ENCODE measurements at regions not wholly inside any gene's neighbourhood (a gene's known extent, or its start where the extent isn't known, plus 50 kb on each side); places are given as distances from the start of the nearest gene placed in this dataset.

DNA sequence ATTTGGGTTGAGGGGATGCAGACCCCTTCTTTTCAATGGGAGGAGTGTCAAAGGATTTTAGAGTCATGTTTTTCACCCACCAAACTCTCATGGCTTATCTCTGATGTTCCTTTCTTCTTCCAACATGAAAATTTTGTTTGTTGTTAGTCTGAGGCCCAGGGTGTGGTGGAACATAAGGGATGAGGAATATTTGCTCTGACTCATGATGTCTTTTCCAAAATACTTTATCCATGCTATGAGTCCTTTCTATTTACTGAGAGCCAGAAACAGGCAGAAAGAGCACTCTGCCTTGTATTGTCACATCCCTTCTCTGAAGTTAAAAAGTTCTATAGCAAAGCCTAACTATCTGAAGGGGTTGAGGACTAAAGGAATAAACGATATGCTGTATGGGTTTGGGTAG, 61.6 kb upstream of the GYPA start:
- peak; percentile 7 for DNase-seq

DNA sequence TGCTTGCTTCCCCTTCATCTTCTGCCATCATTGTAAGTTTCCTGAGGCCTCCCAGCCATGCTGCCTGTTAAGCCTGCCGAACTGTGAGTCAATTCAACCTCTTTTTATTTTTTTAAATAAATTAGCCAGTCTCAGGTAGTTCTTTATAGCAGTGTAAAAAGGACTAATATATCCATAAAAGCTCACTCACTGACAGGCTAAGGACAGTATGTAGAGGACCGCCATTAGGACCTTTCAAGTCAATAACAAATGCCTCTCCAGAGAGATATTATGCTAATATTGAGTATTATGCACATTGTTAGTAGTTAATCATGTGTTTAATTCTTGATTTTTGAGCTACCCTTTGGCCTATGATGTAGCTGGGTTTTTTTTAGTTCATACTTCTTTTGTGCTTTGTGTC, 62.6 kb upstream of the GYPA start:
- no peak for DNase-seq

DNA sequence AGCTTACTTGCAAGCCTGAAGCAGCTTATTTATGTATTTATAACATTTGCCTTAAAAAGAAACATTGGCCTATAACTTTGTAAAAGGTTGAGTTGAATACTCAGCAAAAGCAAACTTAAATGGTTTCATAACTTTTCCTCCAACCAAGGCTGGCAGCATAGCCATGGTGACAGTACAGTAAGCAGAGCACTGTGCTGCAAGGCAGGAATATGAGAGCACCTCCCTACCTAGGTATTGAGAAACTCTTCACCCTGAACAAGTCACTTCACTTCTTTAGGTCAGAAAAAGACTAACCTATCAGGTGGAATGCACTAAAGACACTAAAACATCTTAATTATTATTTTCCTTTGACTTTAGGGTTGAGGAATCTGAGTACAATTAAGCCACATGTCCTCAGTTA, 63.9 kb upstream of the GYPA start:
- DNase-seq = no peak

DNA sequence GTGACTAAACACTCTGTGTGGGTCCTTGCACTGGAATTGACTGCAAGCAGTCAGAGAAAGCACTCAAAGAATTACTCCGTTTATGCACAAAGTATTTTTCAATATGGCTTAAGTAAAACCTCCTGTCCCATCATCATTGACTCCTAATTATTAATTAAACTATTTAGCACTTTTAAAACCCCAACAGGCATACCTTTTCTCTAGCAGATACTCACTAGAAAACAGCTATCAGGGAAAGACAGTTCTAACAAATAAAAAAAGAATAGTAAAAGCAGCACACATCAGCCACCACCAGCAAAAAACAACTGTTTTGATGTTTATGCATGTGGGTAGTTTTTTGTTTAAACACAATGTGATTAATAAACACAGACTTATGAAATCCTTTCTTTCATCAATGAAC, 66.2 kb upstream of the GYPA start:
- no peak for DNase-seq

DNA sequence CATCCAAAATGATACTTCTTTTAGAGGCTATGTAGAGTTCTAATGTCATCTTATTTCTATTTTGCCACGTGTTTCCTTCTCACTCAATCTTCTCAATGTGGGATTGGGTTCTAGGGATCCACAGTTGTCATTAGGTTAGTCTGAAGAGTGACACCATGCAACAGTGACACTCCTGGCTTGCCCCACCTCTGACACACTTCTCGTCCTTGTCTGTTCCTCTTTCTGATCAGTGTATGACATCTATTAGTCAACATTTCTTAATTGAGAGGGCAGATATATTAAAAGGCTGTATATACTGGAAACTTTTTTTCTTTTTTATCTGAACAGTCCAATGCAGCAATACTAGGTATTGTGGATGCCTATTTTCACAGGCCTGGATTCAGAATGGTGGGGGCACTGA, 67.6 kb upstream of the GYPA start:
- DNase-seq = no peak

DNA sequence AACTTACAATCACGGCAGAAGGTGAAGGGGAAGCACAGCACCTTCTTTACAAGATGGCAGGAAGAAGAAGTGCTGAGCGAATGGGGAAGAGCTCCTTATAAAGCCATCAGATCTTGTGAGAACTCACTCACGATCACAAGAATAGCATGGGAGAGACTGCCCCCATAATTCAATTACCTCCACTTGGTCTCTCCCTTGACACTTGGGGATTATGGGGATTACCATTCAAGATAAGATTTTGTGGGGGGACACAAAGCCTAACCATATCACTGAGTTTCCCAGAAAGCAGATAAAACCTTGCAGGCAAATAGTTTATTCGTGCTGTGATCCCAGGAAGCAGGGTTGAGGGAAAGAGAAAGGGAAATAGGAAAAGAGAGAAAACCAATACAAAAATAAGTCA, 69.0 kb upstream of the GYPA start:
- no peak for DNase-seq

DNA sequence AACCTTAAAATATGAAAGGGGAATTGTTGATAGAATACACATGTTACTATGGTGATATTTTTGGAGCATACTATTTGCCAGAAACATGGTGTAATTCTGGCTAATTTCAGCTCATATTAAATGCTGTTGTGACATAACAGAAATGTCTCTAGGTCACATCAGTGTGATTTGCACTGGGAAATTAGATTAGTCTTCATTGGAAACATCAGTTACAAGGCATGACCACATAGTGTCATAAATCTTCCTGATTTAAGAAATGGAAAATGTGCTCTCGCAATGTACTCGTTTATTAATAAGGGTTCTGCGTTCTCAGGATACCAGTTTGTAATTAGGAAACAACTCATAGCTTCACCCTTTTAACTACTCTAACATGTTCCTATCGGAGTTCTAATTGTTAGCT, 72.9 kb upstream of the GYPA start:
- DNase-seq = no peak

DNA sequence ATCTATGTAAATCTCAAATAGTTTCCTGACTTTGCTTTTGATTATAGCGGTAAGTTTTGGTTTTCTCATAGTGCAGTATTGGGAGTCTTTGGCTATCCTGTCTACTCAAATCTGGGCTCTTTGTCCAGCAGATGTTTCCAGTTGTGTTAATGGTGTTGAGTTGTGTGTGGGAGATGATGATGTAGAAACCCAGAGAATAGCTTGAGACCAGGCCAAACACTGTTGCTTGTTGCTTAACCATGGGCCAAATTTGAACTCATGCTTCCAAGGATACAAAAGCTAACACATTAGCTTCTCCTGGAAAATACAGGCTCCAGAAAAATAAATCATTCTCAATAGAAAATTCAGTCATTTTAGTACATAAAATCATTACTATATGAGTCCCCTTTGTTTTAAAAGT, 82.6 kb upstream of the GYPA start:
- DNase-seq = no peak

DNA sequence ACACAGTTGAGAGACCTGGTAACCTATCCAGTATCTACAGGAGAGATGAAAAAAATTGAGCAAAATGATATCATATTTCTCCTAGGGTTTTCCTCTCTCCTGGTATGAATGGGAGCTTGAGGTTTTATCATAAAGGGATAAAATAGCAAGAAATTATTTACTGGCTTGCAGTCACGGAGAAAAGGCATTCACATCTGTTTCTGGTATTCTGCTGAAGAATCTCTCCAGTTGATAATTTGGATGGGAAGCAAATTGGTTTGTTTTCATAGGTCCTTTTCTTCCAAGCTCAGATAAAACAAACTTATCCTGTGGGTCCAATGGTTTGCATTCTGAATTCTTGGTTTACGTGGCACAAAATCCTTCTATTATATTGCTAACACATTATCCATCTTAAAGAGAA, 83.1 kb upstream of the GYPA start:
- DNase-seq = peak; percentile 3

DNA sequence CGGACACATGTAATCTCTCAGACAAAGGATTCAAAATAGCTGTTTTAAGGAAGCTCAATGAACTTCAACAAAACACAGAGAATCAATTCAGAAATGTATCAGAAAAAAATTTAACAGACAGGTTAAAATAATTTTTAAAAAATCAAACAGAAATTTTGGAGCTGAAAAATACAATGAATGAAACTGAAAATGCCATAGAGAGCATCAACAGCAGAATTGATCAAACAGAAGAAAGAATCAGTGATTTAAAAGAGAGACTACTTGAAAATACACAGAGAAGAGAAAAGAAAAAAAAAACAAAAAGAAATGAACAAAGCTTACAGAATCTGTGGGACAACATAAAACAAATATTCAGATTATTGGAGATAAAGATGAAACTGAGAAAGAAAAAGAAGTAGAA, 118.8 kb upstream of the GYPA start:
- no peak for DNase-seq

DNA sequence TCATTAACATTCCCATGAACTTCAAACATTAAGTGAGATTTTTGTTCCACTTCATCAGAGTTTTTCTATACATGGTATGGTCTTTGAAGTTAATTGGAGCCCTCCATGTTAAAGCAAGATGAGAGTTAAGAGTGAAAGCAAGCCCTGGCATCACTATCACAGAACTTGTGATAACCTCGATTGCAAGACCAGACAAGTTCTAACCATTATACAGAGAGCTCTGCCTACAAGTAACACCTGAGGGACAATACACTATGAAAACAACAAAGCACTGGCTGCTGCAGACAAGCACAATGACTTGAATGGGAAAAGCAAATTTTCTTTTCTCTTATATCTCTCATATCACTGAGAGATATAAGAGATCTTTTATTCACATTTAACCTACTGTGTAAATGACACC, 126.6 kb upstream of the GYPA start:
- DNase-seq = no peak

DNA sequence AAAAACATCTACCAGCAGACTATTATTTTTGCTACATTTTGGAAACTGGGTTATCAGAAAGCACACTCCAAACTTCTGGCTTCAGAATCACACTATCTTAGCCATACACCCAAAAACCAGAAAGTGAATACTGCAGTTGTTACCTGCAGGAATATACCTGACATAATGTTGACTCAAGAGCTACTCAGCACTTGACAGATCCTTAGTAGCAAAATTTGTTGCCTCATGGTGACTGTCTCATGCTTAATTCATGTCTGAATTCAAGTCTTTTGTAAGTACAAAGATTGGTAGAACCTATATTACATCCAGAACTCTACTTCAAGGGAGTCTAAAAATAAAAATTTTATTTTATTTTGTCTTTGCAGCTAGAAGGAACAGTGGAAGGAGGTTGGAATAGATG, 140.2 kb upstream of the GYPA start:
- DNase-seq = no peak

DNA sequence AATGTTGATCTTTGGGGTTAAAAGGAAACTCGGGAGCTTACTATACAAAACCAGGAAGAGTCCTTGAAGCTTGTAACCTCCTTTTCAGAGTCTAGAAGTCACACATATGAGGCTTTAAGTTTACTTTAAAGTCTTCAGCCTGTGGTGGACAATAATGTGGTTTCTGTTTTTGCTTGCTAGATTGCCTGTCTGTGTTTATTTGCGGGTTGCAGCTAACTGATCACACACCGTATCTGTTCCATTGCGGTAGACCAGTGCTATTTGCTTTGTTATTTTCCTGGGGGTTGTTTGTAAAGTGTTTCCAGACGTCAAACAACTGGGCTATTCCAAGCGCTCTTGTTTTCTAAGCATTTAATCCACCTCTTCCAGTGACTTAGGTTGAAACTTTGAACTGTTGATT, 143.0 kb upstream of the GYPA start:
- no peak for DNase-seq

DNA sequence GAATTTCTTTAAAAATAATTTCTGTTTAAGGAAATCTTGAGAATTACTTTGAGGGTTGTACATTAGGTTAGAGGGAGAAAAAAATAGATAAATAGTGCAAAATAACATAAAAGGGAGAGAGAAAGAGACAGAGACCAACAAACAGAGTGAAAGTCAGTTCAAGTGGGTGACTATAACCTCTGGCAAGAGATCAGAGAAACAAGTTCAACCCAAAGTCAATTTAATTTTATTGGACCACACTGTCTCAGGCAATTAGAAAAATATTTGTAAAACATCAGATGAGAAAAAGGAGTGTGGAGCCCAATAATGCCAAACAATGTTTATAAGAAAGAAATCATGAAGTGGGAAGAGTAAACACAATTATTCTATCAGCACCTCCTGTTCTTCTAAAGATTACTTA, 143.5 kb upstream of the GYPA start:
- no peak for DNase-seq

DNA sequence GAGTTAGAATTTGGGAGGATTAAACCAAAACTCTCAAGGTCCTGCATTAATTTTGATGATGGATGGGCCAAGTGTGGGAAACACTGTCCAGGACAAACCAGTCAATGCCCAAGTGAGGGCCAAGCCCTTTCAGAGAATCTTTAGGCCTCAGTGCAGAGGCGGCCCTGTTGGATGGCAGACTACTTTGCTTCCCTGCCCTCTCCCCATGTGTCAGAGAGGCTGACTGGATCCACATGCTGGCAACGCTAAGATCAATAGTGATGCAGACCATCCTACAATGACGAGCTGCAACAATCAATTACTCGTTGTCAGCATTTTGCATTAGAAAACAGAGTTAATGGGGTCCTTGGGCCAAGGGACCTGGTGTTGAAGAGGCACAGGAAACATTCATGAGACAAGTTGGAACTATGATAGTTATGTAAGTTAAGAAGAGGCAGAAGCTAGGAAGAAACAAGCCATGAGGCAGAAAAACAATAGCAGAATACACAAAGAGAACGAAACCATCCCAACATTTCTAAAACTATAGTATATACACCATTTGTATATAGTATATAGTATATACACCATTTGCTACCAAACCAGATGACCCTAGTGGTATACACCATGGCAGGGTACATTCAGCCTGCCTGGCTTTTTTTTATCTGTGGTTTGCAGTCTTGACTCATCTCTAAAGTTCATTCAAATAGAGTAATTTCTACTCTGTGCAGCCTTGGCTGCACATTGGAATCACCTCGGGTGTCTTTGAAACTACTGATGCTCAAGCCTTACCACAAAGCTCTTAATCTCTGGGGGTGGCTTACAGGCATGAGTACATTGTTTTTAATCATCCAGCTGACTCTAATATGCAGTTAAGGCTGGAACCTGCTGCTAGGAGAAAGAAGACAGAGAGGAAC, 147.7 kb upstream of the GYPA start:
- DNase-seq = peak; percentile 15

DNA sequence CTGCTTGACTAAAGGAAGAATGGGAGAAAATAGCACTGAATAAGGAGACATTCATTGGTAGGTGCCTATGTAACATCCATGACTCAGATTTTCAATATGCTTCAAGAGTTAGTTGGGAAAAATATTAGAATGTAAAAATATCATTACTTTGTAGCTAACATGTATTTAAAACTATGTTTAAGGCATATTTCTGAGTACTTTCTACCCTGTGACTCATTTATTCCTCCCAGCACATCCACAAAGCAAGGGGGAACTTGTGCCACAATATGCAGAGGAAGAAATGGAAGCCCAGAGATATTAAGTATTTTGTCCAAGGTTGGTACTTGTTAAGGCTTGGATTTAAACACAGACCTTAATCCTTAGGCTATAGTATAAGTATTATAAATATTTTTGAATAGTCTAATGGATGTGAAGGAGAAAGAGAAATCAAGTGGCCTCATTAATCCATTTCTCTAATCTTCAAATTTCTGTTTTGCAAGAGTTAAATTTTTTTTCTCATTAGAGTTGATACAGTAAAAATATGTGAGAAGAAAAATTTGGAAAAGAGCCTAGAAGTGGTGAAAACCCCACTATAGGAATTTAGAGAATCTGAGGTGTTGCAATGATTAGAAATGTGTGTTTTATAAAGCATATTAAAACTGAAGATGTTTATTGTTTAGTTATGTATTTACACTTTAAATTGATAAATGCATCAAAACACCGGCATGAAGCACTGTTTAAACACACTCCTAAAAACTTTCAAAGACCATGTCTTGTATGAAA, 149.3 kb upstream of the GYPA start:
- peak; percentile 67 for DNase-seq

DNA sequence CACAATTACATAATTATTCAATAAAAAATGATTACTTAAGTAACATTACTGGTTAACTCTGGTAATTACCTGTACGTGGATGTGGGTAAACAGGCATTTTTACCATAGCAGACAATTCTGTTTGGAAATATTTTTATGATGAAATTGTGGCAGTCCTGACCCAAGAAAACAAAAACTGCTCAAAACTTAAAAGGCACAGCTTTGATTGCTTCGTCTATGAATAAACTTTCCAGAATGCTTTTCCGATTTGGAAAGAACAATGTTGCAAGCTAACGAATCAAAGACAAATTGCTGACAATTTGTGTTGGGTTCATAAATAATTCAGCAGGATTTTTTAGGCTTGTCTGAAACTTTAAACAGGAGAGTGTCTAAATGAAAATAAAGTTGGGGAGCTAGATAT, 150.6 kb upstream of the GYPA start:
- no peak for DNase-seq

DNA sequence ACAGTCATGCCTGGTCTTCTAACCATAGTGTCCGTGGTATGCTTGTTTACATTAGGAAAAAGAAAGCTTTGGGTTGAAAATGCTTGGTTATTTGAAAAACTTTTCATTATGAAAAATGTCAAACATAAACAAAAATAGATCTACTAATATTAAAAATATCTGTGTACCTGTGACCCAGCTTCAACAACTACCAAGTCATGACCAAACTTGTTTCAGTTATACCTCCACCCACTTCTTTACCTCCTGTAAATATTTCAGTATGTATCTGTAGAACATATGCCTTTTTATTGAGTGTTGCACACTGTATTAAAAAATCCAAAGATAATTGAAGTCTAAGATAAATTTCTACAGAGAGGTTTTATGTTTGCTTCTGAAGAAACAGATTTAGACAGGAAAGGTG, 153.7 kb upstream of the GYPA start:
- DNase-seq = no peak

DNA sequence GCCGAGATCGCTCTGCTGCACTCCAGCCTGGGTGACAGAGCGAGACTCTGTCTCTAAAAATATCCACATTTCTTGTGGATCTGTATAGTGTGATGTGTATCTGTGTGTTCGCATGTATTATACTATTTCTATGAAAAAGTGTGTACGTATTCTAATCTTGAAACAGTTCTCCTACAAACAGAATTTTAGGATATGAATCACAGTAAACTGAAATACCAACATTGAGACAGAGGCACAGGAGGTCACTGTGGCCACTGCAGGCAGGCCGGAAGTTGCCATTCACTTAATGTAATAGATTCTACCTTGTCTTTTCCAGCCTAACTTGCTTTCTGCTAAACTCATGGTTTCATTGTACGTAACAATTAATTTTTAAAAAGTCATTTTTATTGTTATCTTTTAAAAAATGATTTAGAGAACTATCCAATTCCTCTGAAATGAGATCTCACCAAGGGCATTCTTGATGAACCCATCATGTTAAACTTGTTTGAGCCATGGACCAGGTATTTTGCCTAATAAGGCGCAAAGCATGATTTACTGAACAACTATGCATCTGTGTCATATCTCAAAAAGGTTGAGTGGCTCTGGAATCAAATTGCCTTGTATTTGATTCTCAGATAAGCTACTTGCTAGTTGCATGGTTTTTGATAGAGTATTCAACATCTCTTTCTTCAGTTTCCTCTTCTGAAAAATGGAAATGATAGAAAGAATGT, 154.9 kb upstream of the GYPA start:
- peak; percentile 38 for DNase-seq

DNA sequence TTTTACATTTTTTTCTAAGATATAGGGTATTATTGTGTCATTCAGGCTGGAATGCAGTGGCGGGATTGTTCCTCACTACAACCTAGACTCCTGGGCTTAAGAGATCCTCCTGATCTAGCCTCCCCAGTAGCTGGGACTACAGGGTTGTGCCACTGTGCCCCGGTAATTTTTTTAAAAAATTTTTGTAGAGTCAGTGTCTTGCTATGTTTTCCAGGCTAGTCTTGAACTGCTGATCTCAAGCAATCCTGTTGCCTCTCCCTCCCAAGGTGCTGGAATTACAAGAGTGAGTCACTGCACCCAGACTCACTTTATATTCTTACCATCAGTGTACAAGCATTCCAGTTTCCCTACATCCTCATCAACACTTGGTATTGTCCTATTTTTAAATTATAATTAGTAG, 156.4 kb upstream of the GYPA start:
- peak; percentile 7 for DNase-seq

DNA sequence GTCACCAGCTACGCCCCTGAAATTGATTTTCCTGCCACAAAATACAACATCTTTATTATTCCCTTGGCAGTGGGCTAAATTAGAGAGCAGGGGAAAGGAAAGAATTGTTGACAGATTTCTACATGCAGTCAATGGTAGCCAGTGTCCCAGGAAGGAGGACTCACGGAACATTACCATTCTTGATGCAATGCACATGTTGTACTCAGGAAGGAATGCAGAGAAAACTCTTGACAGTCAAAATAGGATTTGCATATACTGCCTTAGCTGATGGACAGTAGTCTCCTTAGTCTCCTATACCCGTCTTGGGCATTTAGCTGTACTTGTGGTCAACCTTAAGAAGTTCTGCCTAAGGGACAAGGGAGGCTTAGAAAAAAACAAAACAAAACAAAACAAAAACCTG, 158.0 kb upstream of the GYPA start:
- peak; percentile 8 for DNase-seq

DNA sequence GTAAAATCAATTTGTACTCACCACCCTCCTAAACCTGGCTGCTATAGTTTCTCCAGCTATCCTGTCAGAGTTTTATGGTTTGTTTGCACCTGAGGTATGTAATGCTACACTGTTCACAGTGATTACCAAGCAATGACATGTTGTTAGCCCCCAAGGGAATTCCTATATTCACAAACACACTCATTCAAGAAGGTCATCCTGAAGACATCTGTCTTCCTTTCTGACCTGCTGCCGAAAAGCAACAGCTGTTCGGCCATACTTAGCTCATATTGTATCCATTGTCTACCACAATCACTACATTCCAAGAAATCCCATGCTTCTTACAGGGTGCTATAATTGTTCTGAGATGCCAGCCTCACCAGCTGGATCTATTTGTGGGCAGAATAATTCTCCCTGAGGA, 160.1 kb upstream of the GYPA start:
- DNase-seq = no peak

DNA sequence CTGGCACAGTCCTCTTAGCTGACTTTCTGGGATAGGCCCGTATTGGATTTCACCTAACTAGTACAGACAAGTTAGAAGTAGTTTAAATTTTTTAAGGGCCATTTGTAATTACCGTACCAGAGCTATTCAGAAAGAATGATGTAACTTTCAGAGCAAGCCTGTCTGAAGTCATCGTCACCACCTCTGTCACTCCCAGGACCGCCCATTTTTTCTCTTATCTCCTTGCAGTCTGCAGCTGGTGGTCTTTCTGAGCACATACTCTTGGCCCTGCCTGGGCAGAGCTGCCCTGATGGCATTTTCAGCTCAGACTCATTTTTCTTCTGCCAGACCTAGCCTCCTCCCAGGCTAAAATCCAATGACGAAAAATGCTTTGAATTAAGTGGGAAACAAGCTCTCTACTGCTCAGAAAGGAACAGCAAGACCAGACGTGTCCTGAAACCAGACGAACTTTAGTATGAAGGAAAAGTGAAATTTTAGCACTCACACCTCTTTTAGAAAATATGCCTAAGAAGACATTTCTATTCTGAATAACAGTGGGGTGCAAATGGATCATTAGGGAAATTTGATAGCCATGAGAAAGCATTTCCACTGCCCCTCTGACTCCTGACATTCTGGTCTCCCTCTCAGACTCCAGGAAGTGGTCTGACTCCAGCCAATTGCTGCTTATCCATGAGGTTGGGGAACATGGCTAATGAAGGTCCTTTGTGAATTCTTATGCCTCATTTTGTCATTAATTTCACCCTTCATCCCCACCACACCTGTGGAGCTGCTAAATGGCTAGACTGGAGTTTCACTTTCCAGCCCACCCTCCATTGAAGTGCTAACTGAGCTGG, 162.4 kb upstream of the GYPA start:
- DNase-seq = no peak

Measured in fibroblast of skin of back (primary cell).